Astrocyte of the cerebellum (primary cell): ENCODE measurements at regions not wholly inside any gene's neighbourhood (a gene's known extent, or its start where the extent isn't known, plus 50 kb on each side); places are given as distances from the start of the nearest gene placed in this dataset.

Experiments used
- DNase-seq: peaks from one replicate; pipeline ENCODE4 v3.0.0-alpha.2; 2011; ENCODE audit warnings: low read depth
- H3K4me3 ChIP-seq: 2 replicates; pipeline ENCODE4 v1.5.1; 2011; ENCODE audit warnings: mild to moderate bottlenecking, low read depth, low read length, moderate library complexity
- CTCF ChIP-seq: IDR thresholded peaks from 2 replicates; pipeline ENCODE4 v1.5.1; 2012; ENCODE audit warnings: low read length, low read depth, moderate library complexity, mild to moderate bottlenecking; ENCODE audit errors: missing control alignments
- in situ Hi-C: cut with HindIII; loops from 2 replicates; pipeline ENCODE4 v1.10.0; 2017; ENCODE audit warnings: low sequenced_read_pairs

- DNase-seq = no peak
- no peak for TF ChIP-seq CTCF
- H3K4me3 ChIP-seq = no peak overlapping the region
- in situ Hi-C loops = no loop called here
Measured at GRCh38 chr19:46920362-46920761, 59.6 kb downstream of the ARHGAP35 start.

- H3K4me3 ChIP-seq = no peak overlapping the region
- DNase-seq = no peak
- in situ Hi-C loops = no loop called here
- TF ChIP-seq CTCF = no peak
Measured at GRCh38 chr19:46921071-46921470, 60.3 kb downstream of the ARHGAP35 start.

GRCh38 chr19:46922465-46922864, 61.7 kb downstream of the ARHGAP35 start:
- DNase-seq = no peak
- no peak overlapping the region for H3K4me3 ChIP-seq
- in situ Hi-C loops = no loop called here
- no peak for TF ChIP-seq CTCF

GRCh38 chr19:46924874-46925547, 64.2 kb downstream of the ARHGAP35 start:
- TF ChIP-seq CTCF = no peak
- no peak for DNase-seq
- in situ Hi-C loops = loop anchor here (5.0 kb wide), 1 partner anchor 42 kb away; no protein-coding TSS in a partner anchor
- no peak overlapping the region for H3K4me3 ChIP-seq

- no peak for DNase-seq
- TF ChIP-seq CTCF = no peak
- in situ Hi-C loops = loop anchor here (5.0 kb wide), 1 partner anchor 42 kb away; no protein-coding TSS in a partner anchor
- H3K4me3 ChIP-seq = no peak overlapping the region
Measured at GRCh38 chr19:46925548-46925950, 64.8 kb downstream of the ARHGAP35 start.

- in situ Hi-C loops = loop anchor here (5.0 kb wide), 1 partner anchor 41 kb away; no protein-coding TSS in a partner anchor
- TF ChIP-seq CTCF = no peak
Measured at GRCh38 chr19:46926170-46927071, 65.6 kb downstream of the ARHGAP35 start.

More at GRCh38 chr19:46926170-46927071, 65.6 kb downstream of the ARHGAP35 start:
- H3K4me3 ChIP-seq = no peak overlapping the region
- DNase-seq = no peak
